GM23338 (cell line): ENCODE measurements at regions not wholly inside any gene's neighbourhood (a gene's known extent, or its start where the extent isn't known, plus 50 kb on each side); places are given as distances from the start of the nearest gene placed in this dataset.

Source experiments
- ATAC-seq: fragments of 200-7000 bp; cut with Tn5 transposase; 3 replicates; pipeline ENCODE4 v1.9.1; 2020
- DNase-seq: peaks from one replicate; pipeline ENCODE4 v3.0.0-alpha.2; 2015; ENCODE audit warnings: low spot score
- H2AFZ ChIP-seq: fragments of 200-600 bp; sonication (generic); 2 replicates; pipeline ENCODE4 v1.8.0; 2016; ENCODE audit warnings: antibody characterized with exemption, mild to moderate bottlenecking, moderate library complexity
- H3F3A ChIP-seq: fragments of 200-600 bp; sonication (generic); replicated peaks from 2 replicates; pipeline ENCODE4 v1.8.0; 2017; ENCODE audit warnings: antibody characterized with exemption, mixed run types, low read depth
- H3K27ac ChIP-seq: fragments of 200-600 bp; sonication (generic); 2 replicates; pipeline ENCODE4 v1.6.1; 2016; ENCODE audit warnings: low read depth
- H3K27me3 ChIP-seq: fragments of 200-600 bp; sonication (generic); 2 replicates; pipeline ENCODE4 v1.8.0; 2016; ENCODE audit warnings: mild to moderate bottlenecking, mixed run types, moderate library complexity; ENCODE audit not compliant: insufficient read depth
- H3K36me3 ChIP-seq: fragments of 200-600 bp; sonication (generic); 2 replicates; pipeline ENCODE4 v1.8.0; 2016; ENCODE audit warnings: mild to moderate bottlenecking; ENCODE audit not compliant: insufficient read depth
- H3K4me1 ChIP-seq: fragments of 200-600 bp; sonication (generic); 2 replicates; pipeline ENCODE4 v1.8.0; 2016; ENCODE audit warnings: mild to moderate bottlenecking, moderate library complexity; ENCODE audit not compliant: insufficient read depth
- H3K4me2 ChIP-seq: fragments of 200-600 bp; sonication (generic); 2 replicates; pipeline ENCODE4 v1.7.1; 2017; ENCODE audit warnings: mixed run types
- H3K4me3 ChIP-seq: fragments of 200-600 bp; sonication (generic); 2 replicates; pipeline ENCODE4 v1.6.1; 2016; ENCODE audit warnings: mixed run types
- H3K79me2 ChIP-seq: fragments of 200-600 bp; sonication (generic); replicated peaks from 2 replicates; pipeline ENCODE4 v1.8.0; 2017; ENCODE audit warnings: mild to moderate bottlenecking; ENCODE audit not compliant: insufficient read depth
- H3K9me2 ChIP-seq: fragments of 200-600 bp; sonication (generic); 2 replicates; pipeline ENCODE4 v1.8.0; 2017; ENCODE audit not compliant: insufficient read depth
- H4K20me1 ChIP-seq: fragments of 200-600 bp; sonication (generic); replicated peaks from 2 replicates; pipeline ENCODE4 v1.8.0; 2017; ENCODE audit warnings: mild to moderate bottlenecking; ENCODE audit not compliant: insufficient read depth
- H3K27ac Mint-ChIP-seq: 2 replicates; pipeline ENCODE4 v1.8.0; 2020; ENCODE audit warnings: inconsistent platforms, mild to moderate bottlenecking, moderate library complexity, mixed read lengths
- H3K27me3 Mint-ChIP-seq: 3 replicates; pipeline ENCODE4 v1.8.0; 2022; ENCODE audit warnings: low read depth, mild to moderate bottlenecking, moderate library complexity, mixed read lengths, inconsistent platforms; ENCODE audit not compliant: insufficient read depth, poor library complexity
- H3K36me3 Mint-ChIP-seq: 3 replicates; pipeline ENCODE4 v1.8.0; 2021; ENCODE audit warnings: low read depth, mild to moderate bottlenecking, inconsistent platforms, moderate library complexity, mixed read lengths
- H3K4me1 Mint-ChIP-seq: 3 replicates; pipeline ENCODE4 v1.8.0; 2020; ENCODE audit warnings: mild to moderate bottlenecking, inconsistent platforms, mixed read lengths
- H3K4me3 Mint-ChIP-seq: 3 replicates; pipeline ENCODE4 v1.8.0; 2021; ENCODE audit warnings: moderate library complexity, mild to moderate bottlenecking, inconsistent platforms, mixed read lengths
- H3K9me3 Mint-ChIP-seq: 3 replicates; pipeline ENCODE4 v1.8.0; 2020; ENCODE audit warnings: moderate library complexity, mild to moderate bottlenecking, inconsistent platforms, mixed read lengths
- EZH2 ChIP-seq: fragments of 200-600 bp; sonication (generic); IDR thresholded peaks from one replicate; pipeline ENCODE4 v1.8.0; 2017; ENCODE audit warnings: antibody characterized with exemption, mild to moderate bottlenecking, low read depth; ENCODE audit not compliant: unreplicated experiment
- EZH2phosphoT487 ChIP-seq: fragments of 200-600 bp; sonication (generic); IDR thresholded peaks from one replicate; pipeline ENCODE4 v1.8.1; 2018; ENCODE audit warnings: antibody characterized with exemption; ENCODE audit not compliant: unreplicated experiment
- JUNB ChIP-seq: IDR thresholded peaks from one replicate; pipeline ENCODE4 v1.6.1; 2016; ENCODE audit warnings: antibody characterized with exemption; ENCODE audit not compliant: unreplicated experiment
- ZNF114 ChIP-seq: fragments of 250-450 bp; sonication (Bioruptor Pico); IDR thresholded peaks from 2 replicates; pipeline ENCODE4 v1.5.0; 2020; ENCODE audit warnings: mild to moderate bottlenecking, moderate library complexity
- ZNF331 ChIP-seq: fragments of 250-450 bp; sonication (Bioruptor Pico); IDR thresholded peaks from 2 replicates; pipeline ENCODE4 v1.5.0; 2020; ENCODE audit warnings: low read depth, mild to moderate bottlenecking, moderate library complexity
- ZNF462 ChIP-seq: fragments of 250-450 bp; sonication (Bioruptor Pico); IDR thresholded peaks from 2 replicates; pipeline ENCODE4 v1.5.0; 2020; ENCODE audit warnings: mild to moderate bottlenecking, moderate library complexity

GRCh38 chr6:104653781-104654180 is 205.9 kb downstream of the HACE1 start (continued):
- TF ChIP-seq ZNF462, result no peak

- Histone ChIP-seq H4K20me1 (no peaks in the 10 kb centered on the region), H3K27ac (no peak overlapping the region)
- no peaks in the 10 kb centered on the region for H3K27me3 Mint-ChIP-seq
- TF ChIP-seq ZNF331 (CRISPR knock-in tag) (no peak), ZNF114 (CRISPR knock-in tag) (no peak), EZH2phosphoT487 (no peak), JUNB (no peak), ZNF462 (no peak), EZH2 (no peak)
Observed at GRCh38 chr6:104648347-104648746, 211.4 kb downstream of the HACE1 start.

More at GRCh38 chr6:104648347-104648746, 211.4 kb downstream of the HACE1 start:
- Mint-ChIP-seq H3K36me3 (no peaks in the 10 kb centered on the region), H3K27ac (no peak overlapping the region), H3K9me3 (no peaks in the 10 kb centered on the region), H3K4me1 (peaks cover 9% of the 10 kb centered on the region), H3K4me3 (no peak overlapping the region)
- H3K4me3 ChIP-seq, result no peak overlapping the region
- no peaks in the 10 kb centered on the region for H3K36me3 ChIP-seq
- H2AFZ ChIP-seq, result no peak overlapping the region
- no peaks in the 10 kb centered on the region for H3K9me2 ChIP-seq
- no peaks in the 10 kb centered on the region for H3F3A ChIP-seq
- no peak for DNase-seq
- no peak for ATAC-seq
- H3K4me2 ChIP-seq, result no peak overlapping the region
- 0 out of 2 replicates have a peak, but pooled peaks cover 10% of the 10 kb centered on the region for H3K4me1 ChIP-seq
- no peaks in the 10 kb centered on the region for H3K27me3 ChIP-seq
- H3K79me2 ChIP-seq, result no peaks in the 10 kb centered on the region
